HEK293T (cell line): ENCODE measurements at regions not wholly inside any gene's neighbourhood (a gene's known extent, or its start where the extent isn't known, plus 50 kb on each side); places are given as distances from the start of the nearest gene placed in this dataset.

Experiments used
- BHLHE40 ChIP-seq: fragments of 450-650 bp; IDR thresholded peaks from 2 replicates; pipeline ENCODE4 v1.6.1; 2016; ENCODE audit warnings: mild to moderate bottlenecking, moderate library complexity, borderline replicate concordance
- ELF4 ChIP-seq: fragments of 450-650 bp; IDR thresholded peaks from 2 replicates; pipeline ENCODE4 v1.6.1; 2017; ENCODE audit warnings: antibody characterized with exemption

DNA sequence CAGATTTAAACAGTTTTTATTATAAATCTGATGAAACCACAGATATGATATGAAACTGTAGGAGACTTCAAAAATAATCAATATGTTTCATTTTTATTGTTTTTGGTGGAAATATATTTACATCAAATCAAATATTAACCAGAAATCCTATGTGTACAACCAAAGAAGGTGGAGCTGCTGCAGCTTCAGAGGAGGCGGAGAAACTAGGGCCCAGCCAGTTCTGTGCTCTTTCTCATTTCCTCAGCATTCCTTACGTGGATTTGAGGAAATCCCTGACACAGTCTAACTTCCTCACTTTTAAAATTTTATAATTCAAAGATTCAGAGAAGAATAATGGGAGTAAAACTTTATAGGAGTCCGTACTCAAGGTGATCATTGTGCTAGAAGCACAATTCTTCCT is 610.7 kb upstream of the CPXCR1 start:
- TF ChIP-seq ELF4 (no peak), BHLHE40 (no peak)
